ENCODE measurements at regions not wholly inside any gene's neighbourhood (a gene's known extent, or its start where the extent isn't known, plus 50 kb on each side); places are given as distances from the start of the nearest gene placed in this dataset.

DNA sequence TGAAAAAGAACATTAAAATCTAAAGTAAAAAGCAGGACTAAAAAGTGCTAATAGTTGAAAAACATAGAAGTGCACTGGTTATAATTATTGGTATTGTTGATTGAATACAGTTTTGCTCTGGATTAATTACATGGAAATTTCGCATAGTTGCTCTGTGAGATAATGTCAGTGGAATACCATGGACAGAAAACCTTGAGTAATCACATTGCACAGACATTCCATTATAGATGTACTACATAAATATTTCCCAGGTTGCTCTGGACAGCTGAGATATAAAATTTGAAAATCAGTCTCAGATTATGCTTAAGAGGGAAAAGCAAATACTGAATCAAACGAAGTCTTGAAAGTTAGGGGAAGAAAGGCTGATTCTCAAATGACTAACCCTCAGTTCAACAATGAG lies 439.3 kb upstream of the FLRT2 start:
- no peak for TF ChIP-seq CTCF (IDR thresholded peaks at IDR 0.05; ENCODE audit: insufficient read depth, low read depth, low read length, missing control alignments)
- no peak overlapping the region for H3K4me3 ChIP-seq (ENCODE audit: low read length)
- DNase-seq (ENCODE audit: low read depth) = peak; percentile 35

- no peak for TF ChIP-seq CTCF (IDR thresholded peaks at IDR 0.05; ENCODE audit: insufficient read depth, low read depth, low read length, missing control alignments)
- H3K4me3 ChIP-seq (ENCODE audit: low read length) = no peak overlapping the region
- peak; percentile 51 for DNase-seq (ENCODE audit: low read depth)
Measured at GRCh38 chr14:85093631-85094330, 436.2 kb upstream of the FLRT2 start.

- TF ChIP-seq CTCF (IDR thresholded peaks at IDR 0.05; ENCODE audit: insufficient read depth, low read depth, low read length, missing control alignments) = no peak
- no peak overlapping the region for H3K4me3 ChIP-seq (ENCODE audit: low read length)
- no peak for DNase-seq (ENCODE audit: low read depth)
Measured at GRCh38 chr14:85102591-85102990, 427.4 kb upstream of the FLRT2 start.

GRCh38 chr14:85106506-85106905 lies 423.4 kb upstream of the FLRT2 start:
- H3K4me3 ChIP-seq (ENCODE audit: low read length) = no peak overlapping the region
- no peak for TF ChIP-seq CTCF (IDR thresholded peaks at IDR 0.05; ENCODE audit: insufficient read depth, low read depth, low read length, missing control alignments)
- DNase-seq (ENCODE audit: low read depth) = no peak

DNA sequence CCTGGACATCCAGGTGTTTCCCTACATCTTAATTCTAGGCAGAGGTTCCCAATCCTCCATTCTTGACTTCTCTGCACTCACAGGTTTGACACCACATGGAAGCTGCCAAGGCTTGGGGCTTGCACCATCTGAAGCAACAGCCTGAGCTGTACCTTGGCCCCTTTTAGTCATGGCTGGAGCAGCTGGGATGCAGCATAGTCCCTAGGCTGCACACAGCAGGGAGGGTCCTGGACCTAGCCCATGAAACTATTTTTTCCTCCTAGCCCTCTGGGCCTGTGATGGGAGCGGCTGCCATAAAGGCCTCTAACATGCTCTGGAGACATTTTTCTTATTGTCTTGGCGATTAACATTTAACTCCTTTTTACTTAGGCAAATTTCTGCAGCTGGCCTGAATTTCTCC lies 417.2 kb upstream of the FLRT2 start:
- no peak for TF ChIP-seq CTCF (IDR thresholded peaks at IDR 0.05; ENCODE audit: insufficient read depth, low read depth, low read length, missing control alignments)
- no peak overlapping the region for H3K4me3 ChIP-seq (ENCODE audit: low read length)
- DNase-seq (ENCODE audit: low read depth) = no peak

- TF ChIP-seq CTCF (IDR thresholded peaks at IDR 0.05; ENCODE audit: insufficient read depth, low read depth, low read length, missing control alignments) = no peak
- H3K4me3 ChIP-seq (ENCODE audit: low read length) = no peak overlapping the region
- no peak for DNase-seq (ENCODE audit: low read depth)
Measured at GRCh38 chr14:85115921-85116320, 414.0 kb upstream of the FLRT2 start.

DNA sequence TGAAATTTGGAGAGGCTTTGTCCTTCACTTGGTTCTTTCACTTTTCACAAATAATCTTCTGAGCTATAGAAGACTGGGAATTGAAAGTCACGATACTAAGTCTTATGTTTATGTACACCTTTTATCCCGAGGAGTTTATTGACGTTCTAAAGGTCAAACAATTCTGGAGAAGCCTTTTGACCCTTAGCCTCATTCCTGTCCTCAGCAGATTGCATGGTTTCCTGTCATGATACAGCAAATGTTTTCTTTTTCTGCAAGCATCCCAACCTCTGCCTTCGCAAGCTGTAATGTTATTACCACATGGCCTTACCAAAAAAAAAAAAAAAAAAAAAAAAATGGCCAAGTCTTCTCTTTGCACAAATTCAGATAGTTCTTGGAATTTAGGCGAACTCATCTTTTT lies 411.7 kb upstream of the FLRT2 start:
- no peak for TF ChIP-seq CTCF (IDR thresholded peaks at IDR 0.05; ENCODE audit: insufficient read depth, low read depth, low read length, missing control alignments)
- no peak for DNase-seq (ENCODE audit: low read depth)
- H3K4me3 ChIP-seq (ENCODE audit: low read length) = no peak overlapping the region
